ENCODE measurements at regions not wholly inside any gene's neighbourhood (a gene's known extent, or its start where the extent isn't known, plus 50 kb on each side); places are given as distances from the start of the nearest gene placed in this dataset.

GRCh38 chr1:118262865-118263264 is 77.8 kb upstream of the SPAG17 start:
- Histone ChIP-seq H3K14ac (replicated peaks; ENCODE audit: low read depth, low read length) (no peak overlapping the region), H4K20me1 (ENCODE audit: insufficient read depth, low read length) (no peaks in the 10 kb centered on the region), H3K4me3 (ENCODE audit: insufficient read depth, low read depth, low read length) (no peak overlapping the region), H3K36me3 (ENCODE audit: control insufficient read depth, insufficient read depth, low read length) (no peaks in the 10 kb centered on the region), H3K4me2 (ENCODE audit: low read depth, low read length) (no peak overlapping the region), H3K79me1 (ENCODE audit: low read depth in 1 of 2, low read length in 2 of 2) (no peaks in the 10 kb centered on the region), H2AFZ (replicated peaks; ENCODE audit: low read length, poor library complexity) (no peak overlapping the region), H4K5ac (ENCODE audit: low read depth, low read length) (no peak overlapping the region), H3K56ac (ENCODE audit: extremely low read depth, insufficient read depth, low read length) (no peak overlapping the region), H4K91ac (ENCODE audit: insufficient read depth, low read depth, low read length) (no peak overlapping the region), H3K9me3 (ENCODE audit: control insufficient read depth, insufficient read depth, low read length) (no peaks in the 10 kb centered on the region), H3K4ac (ENCODE audit: low read depth, low read length) (no peak overlapping the region), H2BK20ac (ENCODE audit: low read depth, low read length) (no peak overlapping the region), H2BK120ac (ENCODE audit: low read depth, low read length) (no peak overlapping the region), H3K27ac (ENCODE audit: insufficient read depth, low read length) (no peak overlapping the region), H2AK9ac (replicated peaks; ENCODE audit: low read depth, low read length, poor library complexity) (no peak overlapping the region), H3K4me1 (ENCODE audit: control insufficient read depth, insufficient read depth, low read length) (no peaks in the 10 kb centered on the region), H3K9ac (ENCODE audit: low read depth, low read length) (no peak overlapping the region), H3K18ac (ENCODE audit: low read depth, low read length) (no peak overlapping the region), H3K9me1 (ENCODE audit: insufficient read depth, low read length) (no peaks in the 10 kb centered on the region), H3K23ac (ENCODE audit: low read depth, low read length) (no peak overlapping the region), H3K27me3 (ENCODE audit: control insufficient read depth, insufficient read depth, low read length) (no peaks in the 10 kb centered on the region), H4K8ac (ENCODE audit: low read depth in 2 of 2, low read length in 2 of 2) (no peak overlapping the region), H2AK5ac (ENCODE audit: low read depth, low read length) (no peak overlapping the region), H2BK15ac (ENCODE audit: low read depth, low read length) (no peak overlapping the region), H2BK5ac (ENCODE audit: low read depth, low read length, poor library complexity, severe bottlenecking) (no peak overlapping the region)
- no peak for ATAC-seq (ENCODE audit: low read depth)
- intact Hi-C loops (cut with micrococcal nuclease), result no loop called here
- dilution Hi-C loops (cut with HindIII; ENCODE audit: low sequenced_read_pairs, unreplicated experiment), result no loop called here
- no peak for DNase-seq
- no peak for TF ChIP-seq NFE2L2 (IDR thresholded peaks at IDR 0.05; ENCODE audit: low read depth, low read length)
- TF ChIP-seq ELK1 (IDR thresholded peaks at IDR 0.05; ENCODE audit: borderline replicate concordance, low read depth, low read length), result no peak
- TF ChIP-seq MAZ (IDR thresholded peaks at IDR 0.05; ENCODE audit: borderline replicate concordance, low read depth, low read length), result no peak
- TF ChIP-seq RCOR1 (IDR thresholded peaks at IDR 0.05; ENCODE audit: insufficient replicate concordance, low read length), result no peak
- no peak for TF ChIP-seq CHD1 (IDR thresholded peaks at IDR 0.05; ENCODE audit: low read depth, low read length)
- TF ChIP-seq, protein P1, sequence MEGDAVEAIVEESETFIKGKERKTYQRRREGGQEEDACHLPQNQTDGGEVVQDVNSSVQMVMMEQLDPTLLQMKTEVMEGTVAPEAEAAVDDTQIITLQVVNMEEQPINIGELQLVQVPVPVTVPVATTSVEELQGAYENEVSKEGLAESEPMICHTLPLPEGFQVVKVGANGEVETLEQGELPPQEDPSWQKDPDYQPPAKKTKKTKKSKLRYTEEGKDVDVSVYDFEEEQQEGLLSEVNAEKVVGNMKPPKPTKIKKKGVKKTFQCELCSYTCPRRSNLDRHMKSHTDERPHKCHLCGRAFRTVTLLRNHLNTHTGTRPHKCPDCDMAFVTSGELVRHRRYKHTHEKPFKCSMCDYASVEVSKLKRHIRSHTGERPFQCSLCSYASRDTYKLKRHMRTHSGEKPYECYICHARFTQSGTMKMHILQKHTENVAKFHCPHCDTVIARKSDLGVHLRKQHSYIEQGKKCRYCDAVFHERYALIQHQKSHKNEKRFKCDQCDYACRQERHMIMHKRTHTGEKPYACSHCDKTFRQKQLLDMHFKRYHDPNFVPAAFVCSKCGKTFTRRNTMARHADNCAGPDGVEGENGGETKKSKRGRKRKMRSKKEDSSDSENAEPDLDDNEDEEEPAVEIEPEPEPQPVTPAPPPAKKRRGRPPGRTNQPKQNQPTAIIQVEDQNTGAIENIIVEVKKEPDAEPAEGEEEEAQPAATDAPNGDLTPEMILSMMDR (conservative IDR thresholded peaks at IDR 0.05; ENCODE audit: low read depth, low read length), result no peak
- no peak for TF ChIP-seq MXI1 (IDR thresholded peaks at IDR 0.05; ENCODE audit: borderline replicate concordance, low read depth, low read length)
- no peak for TF ChIP-seq USF2 (IDR thresholded peaks at IDR 0.05; ENCODE audit: low read depth, low read length)
- no peak for TF ChIP-seq RFX5 (IDR thresholded peaks at IDR 0.05; ENCODE audit: low read depth, low read length)
- no peak for TF ChIP-seq POLR2A (IDR thresholded peaks at IDR 0.05; ENCODE audit: low read depth, low read length)
- no peak for TF ChIP-seq RAD21 (IDR thresholded peaks at IDR 0.05; ENCODE audit: low read length)
- no peak for TF ChIP-seq BHLHE40 (IDR thresholded peaks at IDR 0.05; ENCODE audit: low read depth, low read length)
- no peak for TF ChIP-seq CEBPB (IDR thresholded peaks at IDR 0.05; ENCODE audit: low read depth, low read length)
- no peak for TF ChIP-seq FOS (IDR thresholded peaks at IDR 0.05; ENCODE audit: low read depth, low read length)
- TF ChIP-seq SMC3 (IDR thresholded peaks at IDR 0.05; ENCODE audit: low read depth, low read length), result no peak
- TF ChIP-seq MAFK (IDR thresholded peaks at IDR 0.05; ENCODE audit: low read depth, low read length), result no peak
- no CpG with 5 or more reads among the region's 2 CpGs for WGBS, 2 experiments (ENCODE audit: extremely low coverage in 2 of 2, insufficient read length in 1 of 2)
- no TSS peak for BruUV-seq (replicated peaks)
- in situ Hi-C loops (cut with MboI; ENCODE audit: low sequenced_read_pairs), result no loop called here
- ChIA-PET POLR2A (ENCODE audit: unreplicated experiment) (no interaction called here), CTCF (no interaction called here)
